OCI-LY1 (cell line): ENCODE measurements at regions not wholly inside any gene's neighbourhood (a gene's known extent, or its start where the extent isn't known, plus 50 kb on each side); places are given as distances from the start of the nearest gene placed in this dataset.

Source experiments
- H2AFZ ChIP-seq: fragments of 200-600 bp; sonication (generic), shearing (Covaris generic); 2 replicates; pipeline ENCODE4 v1.6.0; 2014; ENCODE audit warnings: antibody characterized with exemption, mild to moderate bottlenecking, low read length
- H3F3A ChIP-seq: fragments of 200-600 bp; sonication (generic), shearing (Covaris generic); 2 replicates; pipeline ENCODE4 v1.6.0; 2014; ENCODE audit warnings: mild to moderate bottlenecking, antibody characterized with exemption, low read length, moderate library complexity; ENCODE audit not compliant: insufficient read depth
- H3K27ac ChIP-seq: fragments of 200-600 bp; sonication (generic); 2 replicates; pipeline ENCODE4 v1.5.1; 2014; ENCODE audit warnings: low read length, mixed run types, mild to moderate bottlenecking, low read depth; ENCODE audit not compliant: poor library complexity, severe bottlenecking
- H3K27me3 ChIP-seq: fragments of 200-600 bp; sonication (generic); 2 replicates; pipeline ENCODE4 v1.6.0; 2014; ENCODE audit warnings: antibody characterized with exemption, mild to moderate bottlenecking, low read length, moderate library complexity; ENCODE audit not compliant: insufficient read depth
- H3K36me3 ChIP-seq: fragments of 200-600 bp; sonication (generic); 2 replicates; pipeline ENCODE4 v1.6.1; 2014; ENCODE audit warnings: mild to moderate bottlenecking, antibody characterized with exemption, low read length, moderate library complexity, mixed read lengths; ENCODE audit not compliant: insufficient read depth
- H3K4me1 ChIP-seq: fragments of 200-600 bp; sonication (generic); 2 replicates; pipeline ENCODE4 v1.5.1; 2014; ENCODE audit warnings: mild to moderate bottlenecking, low read length, moderate library complexity; ENCODE audit not compliant: insufficient read depth, severe bottlenecking
- H3K4me2 ChIP-seq: fragments of 200-600 bp; sonication (generic), shearing (Covaris generic); 2 replicates; pipeline ENCODE4 v1.6.1; 2014; ENCODE audit warnings: low read length
- H3K4me3 ChIP-seq: fragments of 200-600 bp; sonication (generic); 2 replicates; pipeline ENCODE4 v1.5.1; 2014; ENCODE audit warnings: low read length, low read depth, mild to moderate bottlenecking, mixed read lengths; ENCODE audit not compliant: poor library complexity, severe bottlenecking
- H3K79me2 ChIP-seq: fragments of 200-600 bp; shearing (Covaris generic); 2 replicates; pipeline ENCODE4 v1.6.1; 2016; ENCODE audit warnings: mixed run types, low read length, mixed read lengths; ENCODE audit not compliant: insufficient read depth
- H3K9ac ChIP-seq: fragments of 200-600 bp; sonication (generic), shearing (Covaris generic); 2 replicates; pipeline ENCODE4 v1.6.1; 2014; ENCODE audit warnings: mild to moderate bottlenecking, low read length, mixed read lengths
- H3K9me2 ChIP-seq: fragments of 200-600 bp; sonication (generic), shearing (Covaris generic); 2 replicates; pipeline ENCODE4 v1.6.1; 2014; ENCODE audit warnings: low read depth, mild to moderate bottlenecking, low read length, mixed read lengths
- H3K9me3 ChIP-seq: fragments of 200-600 bp; shearing (Covaris generic); 2 replicates; pipeline ENCODE4 v1.6.1; 2014; ENCODE audit warnings: low read length, mixed read lengths
- H4K20me1 ChIP-seq: fragments of 200-600 bp; sonication (generic), shearing (Covaris generic); 2 replicates; pipeline ENCODE4 v1.6.0; 2016; ENCODE audit warnings: mild to moderate bottlenecking, low read length; ENCODE audit not compliant: insufficient read depth
- CTCF ChIP-seq: fragments of 200-600 bp; sonication (generic), shearing (Covaris generic); IDR thresholded peaks from 2 replicates; pipeline ENCODE4 v1.5.1; 2017; ENCODE audit warnings: mild to moderate bottlenecking, antibody characterized with exemption, low read length, moderate library complexity, mixed read lengths
- EZH2 ChIP-seq: fragments of 200-600 bp; sonication (generic), shearing (Covaris generic); IDR thresholded peaks from 2 replicates; pipeline ENCODE4 v1.8.0; 2017; ENCODE audit warnings: borderline replicate concordance, mixed run types, mild to moderate bottlenecking, antibody characterized with exemption, low read length, moderate library complexity, mixed read lengths

- Histone ChIP-seq H3K27ac (no peak overlapping the region), H2AFZ (no peak overlapping the region), H3K9me2 (no peaks in the 10 kb centered on the region), H3K27me3 (no peaks in the 10 kb centered on the region), H4K20me1 (no peaks in the 10 kb centered on the region), H3K9me3 (no peaks in the 10 kb centered on the region), H3F3A (no peaks in the 10 kb centered on the region), H3K79me2 (no peaks in the 10 kb centered on the region), H3K36me3 (no peaks in the 10 kb centered on the region), H3K4me3 (no peak overlapping the region), H3K4me2 (no peak overlapping the region), H3K9ac (no peak overlapping the region), H3K4me1 (no peaks in the 10 kb centered on the region)
- TF ChIP-seq EZH2, result no peak
- no peak for TF ChIP-seq CTCF
These were observed 341.1 kb downstream of the PDCD6IP start for GRCh38 chr3:34139566-34139965.

- no peaks in the 10 kb centered on the region for H3K79me2 ChIP-seq
- H3K36me3 ChIP-seq, result no peaks in the 10 kb centered on the region
- no peaks in the 10 kb centered on the region for H3K27me3 ChIP-seq
- no peak for TF ChIP-seq EZH2
- TF ChIP-seq CTCF, result no peak
- no peak overlapping the region for H3K4me2 ChIP-seq
- no peak overlapping the region for H3K4me3 ChIP-seq
- no peaks in the 10 kb centered on the region for H3K4me1 ChIP-seq
- no peaks in the 10 kb centered on the region for H3F3A ChIP-seq
- no peak overlapping the region for H2AFZ ChIP-seq
- no peaks in the 10 kb centered on the region for H4K20me1 ChIP-seq
- no peaks in the 10 kb centered on the region for H3K9me3 ChIP-seq
- H3K9ac ChIP-seq, result no peak overlapping the region
- no peaks in the 10 kb centered on the region for H3K9me2 ChIP-seq
- no peak overlapping the region for H3K27ac ChIP-seq
These were observed 342.2 kb downstream of the PDCD6IP start for GRCh38 chr3:34140616-34141015.

- Histone ChIP-seq H3K27ac (no peak overlapping the region), H3K9me3 (no peaks in the 10 kb centered on the region), H3K36me3 (no peaks in the 10 kb centered on the region), H3K9ac (no peak overlapping the region), H2AFZ (no peak overlapping the region), H3K4me2 (no peak overlapping the region), H3K9me2 (no peaks in the 10 kb centered on the region), H3F3A (no peaks in the 10 kb centered on the region), H3K4me3 (no peak overlapping the region), H4K20me1 (no peaks in the 10 kb centered on the region), H3K27me3 (no peaks in the 10 kb centered on the region), H3K79me2 (no peaks in the 10 kb centered on the region), H3K4me1 (no peaks in the 10 kb centered on the region)
- no peak for TF ChIP-seq CTCF
- no peak for TF ChIP-seq EZH2
These were observed 343.5 kb downstream of the PDCD6IP start for GRCh38 chr3:34141841-34142337.
